Dendritic cell treated with granulocyte-macrophage colony-stimulating factor and Interleukin-4, amounts not matched to agents 40 ng/mL and 50 ng/mL, for 4 days (primary cell): ENCODE measurements at regions not wholly inside any gene's neighbourhood (a gene's known extent, or its start where the extent isn't known, plus 50 kb on each side); places are given as distances from the start of the nearest gene placed in this dataset.

Source experiments
- H3K27ac Mint-ChIP-seq: one replicate; pipeline ENCODE4 v1.8.0; 2022; ENCODE audit warnings: mild to moderate bottlenecking, mixed read lengths
- H3K27me3 Mint-ChIP-seq: one replicate; pipeline ENCODE4 v1.8.0; 2022; ENCODE audit warnings: mild to moderate bottlenecking, mixed read lengths
- H3K36me3 Mint-ChIP-seq: one replicate; pipeline ENCODE4 v1.8.0; 2022; ENCODE audit warnings: low read depth, mixed read lengths
- H3K4me1 Mint-ChIP-seq: one replicate; pipeline ENCODE4 v1.8.0; 2022; ENCODE audit warnings: low read depth, mixed read lengths
- H3K4me3 Mint-ChIP-seq: one replicate; pipeline ENCODE4 v1.8.0; 2022; ENCODE audit warnings: mild to moderate bottlenecking, moderate library complexity, mixed read lengths
- H3K9me3 Mint-ChIP-seq: one replicate; pipeline ENCODE4 v1.8.0; 2022; ENCODE audit warnings: mixed read lengths
- intact Hi-C: fragments of 100-400 bp; cut with micrococcal nuclease; formaldehyde crosslinking; loops from one replicate; pipeline ENCODE4 v1.15.0; 2022

DNA sequence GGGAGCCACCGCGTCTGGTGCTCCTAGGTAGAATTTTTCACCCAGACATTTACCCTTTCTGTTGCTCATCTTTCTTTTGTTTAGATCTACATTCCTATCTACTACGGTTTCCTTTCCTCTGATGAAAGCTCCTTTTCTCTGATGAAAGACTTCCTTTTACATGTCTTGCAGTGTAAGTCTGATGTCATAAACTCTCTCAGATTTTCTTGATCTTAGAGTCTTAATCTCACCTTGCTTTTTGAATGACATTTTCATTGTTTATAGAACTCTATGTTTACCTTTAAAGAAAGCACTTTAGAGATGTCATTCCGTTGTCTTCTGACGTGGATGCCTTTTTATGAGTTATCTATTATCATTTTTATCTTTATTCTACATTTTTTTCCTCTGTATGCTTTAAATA lies 171.8 kb upstream of the MTPN start:
- Mint-ChIP-seq H3K4me3 (no peak overlapping the region), H3K36me3 (no peaks in the 10 kb centered on the region), H3K9me3 (no peaks in the 10 kb centered on the region), H3K4me1 (no peaks in the 10 kb centered on the region), H3K27me3 (no peaks in the 10 kb centered on the region), H3K27ac (no peak overlapping the region)
- intact Hi-C loops, result no loop called here

DNA sequence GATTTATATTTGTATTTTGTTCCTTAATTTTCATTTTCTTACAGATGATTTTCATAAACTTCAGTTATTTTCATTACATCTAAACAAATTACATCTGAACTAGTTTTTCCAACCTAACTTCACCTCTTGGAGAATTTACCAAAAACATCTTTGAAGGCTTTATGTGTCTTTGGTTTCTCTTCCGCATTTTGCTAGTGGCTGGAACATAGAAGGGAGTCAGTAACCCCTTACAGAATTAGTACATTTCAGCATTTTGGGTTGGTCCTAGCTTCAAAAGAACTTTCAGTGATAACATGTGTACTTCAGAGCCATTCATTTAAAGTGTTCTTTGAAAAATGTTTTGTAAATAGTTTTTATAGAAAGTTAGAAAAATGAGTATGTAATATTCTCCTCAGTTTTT lies 169.8 kb upstream of the MTPN start:
- no peak overlapping the region for H3K4me3 Mint-ChIP-seq
- no peak overlapping the region for H3K27ac Mint-ChIP-seq
- no peaks in the 10 kb centered on the region for H3K9me3 Mint-ChIP-seq
- no peaks in the 10 kb centered on the region for H3K4me1 Mint-ChIP-seq
- H3K36me3 Mint-ChIP-seq, result no peaks in the 10 kb centered on the region
- H3K27me3 Mint-ChIP-seq, result no peaks in the 10 kb centered on the region
- intact Hi-C loops, result no loop called here

DNA sequence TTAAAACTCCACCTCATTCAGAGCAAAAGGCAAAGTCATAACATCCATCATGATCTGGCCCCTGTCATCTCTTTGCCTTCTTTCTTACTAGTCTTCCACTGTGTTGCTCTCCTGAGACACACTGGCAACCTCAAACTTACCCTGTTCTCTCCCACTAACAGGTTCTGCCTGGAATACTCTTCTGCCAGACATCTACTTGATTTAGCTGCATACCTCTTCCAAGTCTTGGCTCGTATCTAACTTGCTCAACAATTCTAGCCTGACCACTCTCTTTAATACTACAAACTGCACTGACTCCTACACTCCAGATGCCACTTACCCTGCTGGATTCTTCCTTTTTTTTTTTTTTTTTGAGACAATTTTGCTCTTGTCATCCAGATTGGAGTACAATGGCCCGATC lies 167.0 kb upstream of the MTPN start:
- H3K27ac Mint-ChIP-seq, result no peak overlapping the region
- H3K4me3 Mint-ChIP-seq, result no peak overlapping the region
- no peaks in the 10 kb centered on the region for H3K9me3 Mint-ChIP-seq
- H3K27me3 Mint-ChIP-seq, result no peaks in the 10 kb centered on the region
- no peaks in the 10 kb centered on the region for H3K36me3 Mint-ChIP-seq
- H3K4me1 Mint-ChIP-seq, result no peaks in the 10 kb centered on the region
- intact Hi-C loops, result no loop called here

DNA sequence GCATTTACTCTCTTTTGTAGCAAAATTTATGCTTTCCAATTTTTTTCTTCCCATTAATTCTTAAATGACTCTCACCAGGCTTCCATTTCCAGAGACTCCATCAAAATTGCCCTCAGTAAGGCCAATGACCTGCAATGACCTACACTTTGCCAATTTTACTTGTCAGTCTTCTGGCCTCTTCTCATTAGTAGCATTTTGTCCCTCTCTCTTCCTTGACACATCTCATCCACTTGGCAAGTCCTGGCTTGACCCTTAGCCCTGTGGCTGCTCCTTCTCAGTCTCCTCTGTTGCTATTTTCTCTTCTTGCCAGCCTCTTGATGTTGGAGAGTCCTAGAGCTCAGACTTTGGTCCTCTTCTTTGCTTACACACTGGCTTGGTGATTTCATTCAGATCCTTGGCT lies 166.1 kb upstream of the MTPN start:
- no peak overlapping the region for H3K27ac Mint-ChIP-seq
- intact Hi-C loops, result no loop called here

DNA sequence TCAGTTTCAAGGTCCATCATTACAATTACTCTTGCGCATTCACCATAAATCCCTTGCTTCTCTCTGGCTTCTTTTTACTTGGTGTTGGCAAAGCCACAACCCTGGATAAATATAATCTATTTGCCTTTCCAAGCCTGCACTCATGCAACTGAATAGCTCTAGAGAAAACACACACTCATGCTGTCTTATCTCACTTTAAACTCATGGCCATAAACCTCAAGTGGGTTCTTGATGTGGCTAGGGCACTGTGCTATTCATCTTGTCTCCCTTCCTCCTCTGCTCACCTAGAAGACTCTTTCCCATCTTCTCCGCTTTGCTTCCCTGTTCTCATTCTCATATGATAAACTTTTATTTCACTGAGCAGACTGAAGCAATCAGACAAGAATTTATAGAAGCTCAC lies 165.4 kb upstream of the MTPN start:
- no peak overlapping the region for H3K4me3 Mint-ChIP-seq
- H3K9me3 Mint-ChIP-seq, result no peaks in the 10 kb centered on the region
- intact Hi-C loops, result no loop called here
- H3K27ac Mint-ChIP-seq, result no peak overlapping the region
- no peaks in the 10 kb centered on the region for H3K27me3 Mint-ChIP-seq
- no peaks in the 10 kb centered on the region for H3K36me3 Mint-ChIP-seq
- H3K4me1 Mint-ChIP-seq, result no peaks in the 10 kb centered on the region

More for the DNA sequence above, 166.1 kb upstream of the MTPN start:
- Mint-ChIP-seq H3K27me3 (no peaks in the 10 kb centered on the region), H3K36me3 (no peaks in the 10 kb centered on the region), H3K9me3 (no peaks in the 10 kb centered on the region), H3K4me3 (no peak overlapping the region), H3K4me1 (no peaks in the 10 kb centered on the region)

DNA sequence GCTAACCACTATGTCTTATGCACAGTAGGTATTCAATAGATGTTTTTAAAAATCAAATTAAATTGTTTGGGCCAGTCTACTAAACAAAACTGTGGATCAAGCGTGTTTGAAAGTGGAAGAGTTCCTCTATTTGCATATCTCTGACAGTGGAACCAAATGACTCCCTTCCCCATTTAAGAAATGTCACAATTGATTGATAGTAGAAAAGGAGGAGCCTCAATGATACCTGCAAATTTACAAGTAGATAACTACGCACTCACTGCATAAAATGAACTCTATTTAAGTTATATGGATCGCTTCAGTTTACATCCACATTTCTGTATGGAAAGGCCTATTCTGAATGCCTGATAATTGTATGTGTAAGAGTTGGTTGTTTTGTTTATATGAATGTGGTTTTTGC lies 163.3 kb upstream of the MTPN start:
- Mint-ChIP-seq H3K27me3 (no peaks in the 10 kb centered on the region), H3K4me1 (no peaks in the 10 kb centered on the region)
- intact Hi-C loops, result no loop called here

DNA sequence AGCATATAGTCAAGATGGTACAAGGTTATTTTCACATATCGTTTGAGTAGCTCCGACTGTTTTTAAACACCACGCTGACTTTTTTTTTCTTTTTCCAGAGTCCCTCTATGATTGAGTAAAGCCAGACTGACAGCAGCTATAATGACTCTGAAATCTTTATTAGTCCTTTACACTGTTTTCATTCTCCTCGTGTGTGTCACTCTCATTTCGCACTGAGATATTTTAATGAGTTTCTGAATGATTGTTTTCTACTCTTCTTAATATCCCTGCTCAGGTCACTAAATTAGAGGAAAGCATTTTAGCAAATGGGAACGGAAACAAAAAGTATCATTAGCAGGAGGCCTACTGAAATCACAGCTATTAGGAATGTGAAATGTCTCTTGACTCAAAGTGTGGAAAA lies 162.3 kb upstream of the MTPN start:
- Mint-ChIP-seq H3K27me3 (no peaks in the 10 kb centered on the region), H3K36me3 (no peaks in the 10 kb centered on the region), H3K4me1 (no peaks in the 10 kb centered on the region), H3K9me3 (peaks cover 7% of the 10 kb centered on the region), H3K27ac (no peak overlapping the region), H3K4me3 (no peak overlapping the region)
- intact Hi-C loops, result no loop called here

More for the DNA sequence above, 163.3 kb upstream of the MTPN start:
- Mint-ChIP-seq H3K27ac (no peak overlapping the region), H3K4me3 (no peak overlapping the region), H3K9me3 (no peaks in the 10 kb centered on the region), H3K36me3 (no peaks in the 10 kb centered on the region)

DNA sequence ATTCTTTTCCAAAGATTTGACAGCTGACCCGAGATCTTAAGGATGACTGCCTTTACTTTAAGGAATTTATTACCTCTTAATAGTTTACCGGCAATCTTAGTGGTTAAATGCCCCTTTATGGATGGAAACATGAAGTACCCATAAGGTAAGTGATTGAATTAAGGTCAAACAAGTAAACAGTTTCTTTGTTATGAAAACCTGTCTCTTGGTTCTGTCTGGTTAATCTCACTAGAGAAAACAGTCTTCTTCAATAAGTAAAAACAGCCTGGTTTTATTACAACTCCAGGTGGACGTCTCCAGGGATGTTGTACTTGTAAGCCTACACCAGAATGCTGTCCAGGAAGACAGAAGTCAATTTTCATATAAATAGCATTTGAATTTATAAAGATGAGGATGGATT lies 161.8 kb upstream of the MTPN start:
- no peaks in the 10 kb centered on the region for H3K36me3 Mint-ChIP-seq
- intact Hi-C loops, result no loop called here

DNA sequence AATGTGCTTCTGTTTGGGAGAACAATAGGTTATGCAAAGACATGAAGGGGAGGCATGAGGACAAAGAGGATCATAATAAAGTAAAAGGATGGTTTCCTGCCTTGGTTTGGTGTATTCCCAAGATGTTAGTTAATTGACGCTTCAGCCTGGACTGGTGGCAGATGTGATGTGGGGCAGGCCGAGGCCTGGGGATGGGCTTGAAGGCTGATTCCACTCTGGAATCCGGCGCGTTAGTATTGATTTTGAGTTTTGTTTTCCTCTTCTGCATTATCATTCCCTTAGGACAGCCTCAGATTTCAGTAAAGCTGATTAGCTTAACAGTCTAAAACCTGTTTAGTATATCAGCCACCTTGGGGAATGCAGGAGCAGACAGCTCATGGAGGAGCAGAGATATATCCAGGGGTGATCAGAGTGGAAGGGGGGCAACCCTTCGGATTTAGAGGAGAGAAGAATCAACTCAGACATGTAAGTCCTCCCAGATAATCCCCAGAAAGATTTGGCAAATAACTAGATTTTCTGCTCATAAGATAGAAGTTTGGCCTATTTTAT lies 159.8 kb upstream of the MTPN start:
- H3K4me1 Mint-ChIP-seq, result no peaks in the 10 kb centered on the region
- H3K4me3 Mint-ChIP-seq, result no peak overlapping the region
- intact Hi-C loops, result no loop called here
- no peaks in the 10 kb centered on the region for H3K27me3 Mint-ChIP-seq
- H3K9me3 Mint-ChIP-seq, result peaks cover 9% of the 10 kb centered on the region
- no peaks in the 10 kb centered on the region for H3K36me3 Mint-ChIP-seq
- no peak overlapping the region for H3K27ac Mint-ChIP-seq

More for the DNA sequence above, 161.8 kb upstream of the MTPN start:
- no peak overlapping the region for H3K27ac Mint-ChIP-seq
- no peaks in the 10 kb centered on the region for H3K27me3 Mint-ChIP-seq
- peaks cover 9% of the 10 kb centered on the region for H3K9me3 Mint-ChIP-seq
- no peak overlapping the region for H3K4me3 Mint-ChIP-seq
- H3K4me1 Mint-ChIP-seq, result no peaks in the 10 kb centered on the region

DNA sequence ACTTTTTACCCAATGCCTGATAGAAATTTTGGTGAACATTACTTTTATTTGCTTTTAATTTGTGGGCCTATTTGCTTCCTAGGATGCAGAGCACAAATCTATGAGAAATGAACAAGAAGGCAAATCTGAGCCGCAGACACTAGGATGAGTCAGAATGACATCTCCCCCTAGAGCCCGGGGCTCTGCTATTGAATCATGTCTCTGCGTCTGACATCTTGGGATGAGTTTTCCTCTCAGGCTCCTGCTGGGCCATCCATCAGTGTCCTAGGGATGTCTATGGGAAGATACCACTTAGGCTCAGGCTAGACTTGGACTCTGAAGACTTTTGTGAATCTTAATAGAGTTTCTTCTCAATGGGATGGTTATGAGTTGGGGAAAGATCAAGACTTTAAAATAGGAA lies 157.3 kb upstream of the MTPN start:
- no peak overlapping the region for H3K4me3 Mint-ChIP-seq
- no peaks in the 10 kb centered on the region for H3K36me3 Mint-ChIP-seq
- no peaks in the 10 kb centered on the region for H3K4me1 Mint-ChIP-seq
- no peak overlapping the region for H3K27ac Mint-ChIP-seq
- no peaks in the 10 kb centered on the region for H3K27me3 Mint-ChIP-seq
- H3K9me3 Mint-ChIP-seq, result peaks cover 9% of the 10 kb centered on the region
- intact Hi-C loops, result no loop called here

DNA sequence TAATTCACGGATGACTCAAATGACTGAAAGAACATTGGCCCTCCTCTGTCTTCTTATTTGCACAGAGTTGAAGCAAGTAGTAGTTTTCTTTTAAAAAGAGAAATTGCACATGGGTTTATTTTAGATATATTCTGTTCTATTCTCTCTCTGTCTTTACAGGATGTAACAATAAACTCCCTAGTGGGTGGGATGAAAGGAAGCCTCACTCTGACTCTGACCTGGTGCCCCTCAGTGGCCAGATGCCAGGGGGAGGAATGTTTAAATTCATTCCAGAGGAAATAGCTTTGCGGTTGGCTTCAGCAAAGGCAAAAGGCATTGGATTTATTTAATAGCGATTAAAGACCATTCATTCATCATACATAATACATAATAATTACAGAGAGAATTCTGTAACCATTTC lies 156.4 kb upstream of the MTPN start:
- Mint-ChIP-seq H3K4me3 (no peak overlapping the region), H3K27me3 (no peaks in the 10 kb centered on the region), H3K27ac (no peak overlapping the region), H3K9me3 (peaks cover 9% of the 10 kb centered on the region), H3K36me3 (no peaks in the 10 kb centered on the region), H3K4me1 (no peaks in the 10 kb centered on the region)
- intact Hi-C loops, result no loop called here

DNA sequence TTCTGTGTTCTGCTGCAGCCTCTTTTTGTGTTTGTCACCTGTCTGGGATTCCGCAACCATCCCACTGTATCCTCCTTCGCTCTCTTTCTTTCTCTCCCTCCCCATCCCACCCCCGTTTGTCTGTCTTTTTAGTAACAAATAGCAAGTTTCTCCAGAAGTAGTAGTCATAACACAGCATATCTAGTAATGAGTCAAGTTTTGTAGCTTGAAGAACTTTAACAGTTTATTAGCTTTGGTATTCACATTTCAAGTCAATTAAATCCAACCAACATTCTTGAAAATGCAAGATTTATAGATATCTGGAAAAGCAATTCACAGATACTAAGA lies 154.1 kb upstream of the MTPN start:
- intact Hi-C loops, result no loop called here
- Mint-ChIP-seq H3K27ac (no peak overlapping the region), H3K36me3 (no peaks in the 10 kb centered on the region), H3K9me3 (peaks cover 9% of the 10 kb centered on the region), H3K4me1 (no peaks in the 10 kb centered on the region), H3K27me3 (no peaks in the 10 kb centered on the region), H3K4me3 (no peak overlapping the region)

DNA sequence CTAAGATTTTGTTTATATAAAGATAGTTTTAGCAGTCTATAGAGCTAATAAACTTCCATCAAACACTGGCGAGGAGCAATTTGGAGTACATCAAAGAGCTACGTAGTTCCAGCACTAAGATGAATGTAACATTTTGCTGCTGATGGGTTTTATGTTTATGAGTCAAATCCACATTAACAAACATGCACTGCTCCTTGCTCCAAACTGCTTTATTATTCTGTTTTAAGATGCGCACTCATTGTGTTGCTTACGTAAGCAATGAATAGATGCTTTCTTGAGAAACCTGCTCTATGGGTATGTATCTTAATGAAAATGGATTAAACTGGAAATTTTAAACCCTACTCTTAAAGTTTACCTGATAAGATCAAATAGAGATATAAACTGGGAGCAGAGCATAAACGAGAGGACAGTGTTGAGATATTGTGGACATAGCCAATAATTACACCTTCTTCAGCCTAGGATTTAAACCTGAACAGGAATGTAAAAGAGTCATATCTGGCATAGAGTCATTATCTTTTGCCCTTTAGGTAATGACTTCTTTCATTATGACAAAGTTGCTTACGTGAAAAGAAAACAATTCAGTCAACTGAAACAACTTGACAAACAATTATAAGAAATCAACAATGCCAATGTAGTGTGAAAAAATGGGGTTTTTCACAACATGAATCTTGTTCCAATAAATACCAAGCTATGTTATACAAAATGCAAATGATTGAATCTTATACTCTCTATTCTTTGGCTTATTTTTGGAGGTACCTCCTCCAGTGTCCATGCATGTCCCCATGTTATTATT lies 153.5 kb upstream of the MTPN start:
- Mint-ChIP-seq H3K9me3 (peaks cover 9% of the 10 kb centered on the region), H3K4me3 (no peak overlapping the region), H3K4me1 (no peaks in the 10 kb centered on the region), H3K27ac (no peak overlapping the region), H3K36me3 (no peaks in the 10 kb centered on the region), H3K27me3 (no peaks in the 10 kb centered on the region)
- intact Hi-C loops, result no loop called here

DNA sequence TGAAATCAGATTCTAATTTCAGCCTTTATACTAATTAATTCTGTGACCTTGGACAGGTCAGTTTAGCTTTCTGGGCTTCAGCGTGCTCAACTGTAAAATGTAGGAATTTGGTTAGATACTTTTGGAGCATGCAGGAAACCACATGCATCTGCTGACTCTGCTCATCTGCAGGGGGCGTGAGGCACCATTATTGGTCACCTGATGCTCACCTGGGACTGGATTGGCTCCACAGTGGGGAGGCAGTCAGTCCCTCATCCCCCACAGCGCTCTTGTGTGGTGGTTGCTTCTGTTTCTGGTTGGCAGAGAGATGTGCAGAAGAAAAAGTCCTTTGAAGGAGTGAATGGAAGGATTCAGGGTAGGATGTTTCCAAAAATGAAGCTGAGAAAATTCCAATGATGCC lies 150.9 kb upstream of the MTPN start:
- Mint-ChIP-seq H3K27ac (no peak overlapping the region), H3K4me1 (no peaks in the 10 kb centered on the region), H3K27me3 (no peaks in the 10 kb centered on the region), H3K4me3 (no peak overlapping the region), H3K9me3 (peaks cover 11% of the 10 kb centered on the region), H3K36me3 (no peaks in the 10 kb centered on the region)
- intact Hi-C loops, result no loop called here

DNA sequence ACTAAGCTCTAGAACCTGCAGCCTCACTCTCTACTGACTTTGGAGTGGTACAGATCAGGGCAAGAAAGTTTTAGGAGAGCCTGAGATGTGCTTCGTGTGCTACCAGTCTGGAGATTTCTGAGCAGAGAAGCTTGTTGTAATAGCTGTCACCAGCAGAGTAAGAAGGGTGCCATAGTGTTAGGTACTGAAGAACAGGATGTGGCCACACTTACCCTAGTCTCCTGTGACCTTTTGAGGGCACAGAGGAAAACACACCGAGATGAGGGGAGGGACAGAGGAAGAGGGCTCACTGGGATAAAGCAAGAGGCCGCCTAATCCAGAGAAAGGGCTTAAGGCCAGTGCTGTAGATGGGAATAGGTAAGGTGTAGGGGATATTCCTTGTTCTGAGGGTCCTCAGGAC lies 146.2 kb upstream of the MTPN start:
- peaks cover 11% of the 10 kb centered on the region for H3K9me3 Mint-ChIP-seq
- intact Hi-C loops, result no loop called here
- H3K27me3 Mint-ChIP-seq, result no peaks in the 10 kb centered on the region
- no peak overlapping the region for H3K4me3 Mint-ChIP-seq
- H3K36me3 Mint-ChIP-seq, result no peaks in the 10 kb centered on the region
- H3K4me1 Mint-ChIP-seq, result no peaks in the 10 kb centered on the region
- H3K27ac Mint-ChIP-seq, result no peak overlapping the region
